K562 (cell line): ENCODE measurements at regions not wholly inside any gene's neighbourhood (a gene's known extent, or its start where the extent isn't known, plus 50 kb on each side); places are given as distances from the start of the nearest gene placed in this dataset.

Experiments used
- ATAC-seq: fragments of 200-7000 bp; cut with Tn5 transposase; 3 replicates; pipeline ENCODE4 v1.9.1; 2020; ENCODE audit warnings: moderate library complexity
- BruUV-seq: library from RNA; stranded (reverse); fragments of 400-500 nt; replicated peaks from 2 replicates; lab custom pipeline; 2021; lab: Mats Ljungman, UMichigan
- CTCF ChIA-PET: fragments of 300-600 bp; formaldehyde crosslinking; extraction: SDS; loops from one replicate; lab custom pipeline; 2021; ENCODE audit warnings: low intra/inter-chr PET ratio; lab: Yijun Ruan, JAX
- POLR2A ChIA-PET: fragments of 300-600, 350-650 bp; sonication (Branson Sonifier 250); formaldehyde crosslinking; extraction: SDS; loops from one replicate; lab custom pipeline; 2021; ENCODE audit warnings: antibody characterized with exemption, inconsistent platforms; lab: Yijun Ruan, JAX
- DNase-seq, 4 experiments: peaks; one replicate each; pipeline versions ENCODE4 v3.0.0 to v3.0.0-alpha.2; 2011 to 2018; ENCODE audit warnings: low spot score in 3 of 4, mixed read lengths in 3 of 4; ENCODE audit errors: extremely low read depth in 1 of 4
- FAIRE-seq: peaks from 2 replicates; lab custom pipeline; 2011; peaks lifted over from hg19 to GRCh38; lab: Jason Lieb, UNC
- H2AFZ ChIP-seq: 2 replicates; pipeline ENCODE4 v1.6.0; 2011; ENCODE audit warnings: low read depth, low read length, control low read depth, inconsistent platforms
- H3K27ac ChIP-seq: fragments of 200-600 bp; 3 replicates; pipeline ENCODE4 v1.8.0; 2011; ENCODE audit warnings: low read depth, mild to moderate bottlenecking, control low read depth, inconsistent platforms, low read length, moderate library complexity, mixed read lengths; ENCODE audit errors: extremely low read depth
- H3K27me3 ChIP-seq, 2 experiments: fragments of 300-600 bp in 1 of 2; 2 replicates in 1 of 2; 3 replicates in 1 of 2; pipeline versions ENCODE4 v1.6.0 to v1.8.0; 2011; ENCODE audit warnings: inconsistent platforms in 2 of 2, low read length in 2 of 2, mild to moderate bottlenecking in 1 of 2, mixed read lengths in 1 of 2, moderate library complexity in 1 of 2; ENCODE audit not compliant: control insufficient read depth in 2 of 2, insufficient read depth in 2 of 2
- H3K36me3 ChIP-seq: fragments of 300-600 bp; 3 replicates; pipeline ENCODE4 v1.8.0; 2011; ENCODE audit warnings: mild to moderate bottlenecking, low read length, inconsistent platforms; ENCODE audit not compliant: control insufficient read depth, insufficient read depth
- H3K4me1 ChIP-seq, 2 experiments: fragments of 200-600 bp in 1 of 2; replicated peaks in 1 of 2; 2 replicates in 1 of 2; 3 replicates in 1 of 2; pipeline versions ENCODE4 v1.5.1 to v1.8.0; 2011; ENCODE audit warnings: inconsistent platforms in 2 of 2, low read length in 2 of 2, mild to moderate bottlenecking in 1 of 2, mixed read lengths in 1 of 2, moderate library complexity in 1 of 2; ENCODE audit not compliant: control insufficient read depth in 2 of 2, insufficient read depth in 2 of 2
- H3K4me2 ChIP-seq: 2 replicates; pipeline ENCODE4 v1.6.1; 2011; ENCODE audit warnings: low read length, control low read depth, inconsistent platforms, mixed read lengths; ENCODE audit not compliant: insufficient read depth
- H3K4me3 ChIP-seq: fragments of 200-600 bp; sonication (generic), shearing (Covaris generic); 2 replicates; pipeline ENCODE4 v1.5.1; 2016; ENCODE audit warnings: control low read depth, inconsistent platforms
- H3K79me2 ChIP-seq: fragments of 200-600 bp; 3 replicates; pipeline ENCODE4 v1.8.0; 2011; ENCODE audit warnings: low read length, inconsistent platforms; ENCODE audit not compliant: control insufficient read depth, insufficient read depth
- H3K9ac ChIP-seq, 2 experiments: 2 replicates each; pipeline versions ENCODE4 v1.6.0 to v1.6.1; 2011; ENCODE audit warnings: low read depth in 2 of 2, low read length in 2 of 2, control low read depth in 1 of 2, inconsistent platforms in 1 of 2, mild to moderate bottlenecking in 1 of 2, mixed read lengths in 1 of 2; ENCODE audit not compliant: insufficient read depth in 1 of 2
- H3K9me1 ChIP-seq: one replicate; pipeline ENCODE4 v1.6.0; 2011; ENCODE audit warnings: inconsistent platforms, mild to moderate bottlenecking, low read length, moderate library complexity; ENCODE audit not compliant: control insufficient read depth, insufficient read depth
- H3K9me3 ChIP-seq: replicated peaks from 2 replicates; pipeline ENCODE4 v1.5.1; 2011; ENCODE audit warnings: low read depth, low read length, inconsistent platforms; ENCODE audit not compliant: control insufficient read depth, insufficient read depth
- H4K20me1 ChIP-seq: replicated peaks from 2 replicates; pipeline ENCODE4 v1.6.1; 2011; ENCODE audit warnings: low read length, inconsistent platforms, mixed read lengths; ENCODE audit not compliant: control insufficient read depth, insufficient read depth
- CBX1 ChIP-seq: sonication (generic); IDR thresholded peaks from 2 replicates; pipeline ENCODE4 v1.6.1; 2016; ENCODE audit warnings: antibody characterized with exemption, low read depth, mild to moderate bottlenecking
- CEBPG ChIP-seq, 3 experiments: fragments of 200-800 bp in 1 of 3; sonication (Bioruptor generic) in 1 of 3; sonication (generic) in 1 of 3; formaldehyde crosslinking in 1 of 3; IDR thresholded peaks in 2 of 3; conservative IDR thresholded peaks in 1 of 3; 2 replicates each; pipeline versions ENCODE4 v1.6.1 to v1.8.0; 2016 to 2022; ENCODE audit warnings: missing compliant biosample characterization in 2 of 3, missing genetic modification characterization in 2 of 3, mild to moderate bottlenecking in 1 of 3, missing genetic modification reagents in 1 of 3
- CHAMP1 ChIP-seq: fragments of 450-650 bp; IDR thresholded peaks from 2 replicates; pipeline ENCODE4 v1.6.1; 2016; ENCODE audit warnings: mild to moderate bottlenecking
- FOXP4 ChIP-seq: sonication (generic); formaldehyde crosslinking; IDR thresholded peaks from 2 replicates; pipeline ENCODE4 v1.8.0; 2022; ENCODE audit warnings: mild to moderate bottlenecking, missing genetic modification reagents, borderline replicate concordance
- MAFF ChIP-seq: IDR thresholded peaks from 2 replicates; pipeline ENCODE4 v1.6.1; 2012; ENCODE audit warnings: low read length, improper control_type of control experiment
- MEF2A ChIP-seq: IDR thresholded peaks from 2 replicates; pipeline ENCODE4 v1.6.1; 2011; ENCODE audit warnings: low read depth, mild to moderate bottlenecking, low read length, moderate library complexity; ENCODE audit not compliant: control insufficient read depth
- NUFIP1 ChIP-seq: fragments of 450-650 bp; IDR thresholded peaks from 2 replicates; pipeline ENCODE4 v1.6.1; 2018; ENCODE audit not compliant: partially characterized antibody
- OTX1 ChIP-seq: fragments of 450-650 bp; formaldehyde crosslinking; IDR thresholded peaks from 2 replicates; pipeline ENCODE4 v1.4.0; 2022; ENCODE audit warnings: mild to moderate bottlenecking
- PTRF ChIP-seq: fragments of 450-650 bp; IDR thresholded peaks from 2 replicates; pipeline ENCODE4 v1.6.1; 2016; ENCODE audit warnings: mild to moderate bottlenecking, missing genetic modification characterization, missing compliant biosample characterization
- TRIM28 ChIP-seq: fragments of 450-650 bp; IDR thresholded peaks from 2 replicates; pipeline ENCODE4 v1.6.1; 2017
- ZBED1 ChIP-seq: IDR thresholded peaks from 2 replicates; pipeline ENCODE4 v1.6.1; 2014
- WGBS: fragments of 100-300 bp; shearing (Covaris generic); methylation state at CpG from one replicate; pipeline ENCODE4 v1.1.6; 2016; ENCODE audit warnings: low coverage, mixed read lengths; ENCODE audit not compliant: insufficient coverage; ENCODE audit errors: missing lambda C conversion rate; 5-methylcytosine and 5-hydroxymethylcytosine counted together
- in situ Hi-C: fragments of 300-500 bp; cut with MboI; formaldehyde crosslinking; loops from 4 replicates; pipeline ENCODE4 v1.15.0; 2018; ENCODE audit warnings: inconsistent platforms, mixed read lengths
- intact Hi-C: fragments of 100-400 bp; cut with micrococcal nuclease; formaldehyde crosslinking; loops from 2 replicates; pipeline ENCODE4 v1.14.2; 2022

- TF ChIP-seq ZBED1, result no peak
- TF ChIP-seq MAFF, result no peak
- TF ChIP-seq NUFIP1, result no peak
These were observed 120.3 kb upstream of the FAT3 start (continued) for GRCh38 chr11:92104349-92104748.

GRCh38 chr11:92101920-92102319, 122.7 kb upstream of the FAT3 start:
- Histone ChIP-seq H2AFZ (no peak overlapping the region), H4K20me1 (no peaks in the 10 kb centered on the region), H3K27ac (no peak overlapping the region), H3K36me3 (no peaks in the 10 kb centered on the region), H3K9me3 (0 out of 2 replicates have a peak, but pooled peaks cover 2% of the 10 kb centered on the region), H3K4me2 (no peak overlapping the region), H3K9me1 (no peaks in the 10 kb centered on the region), H3K79me2 (no peaks in the 10 kb centered on the region), H3K27me3 (no peaks in the 10 kb centered on the region), H3K4me1 (no peaks in the 10 kb centered on the region), H3K9ac (no peak overlapping the region), H3K4me3 (no peak overlapping the region)
- intact Hi-C loops (no loop called here), in situ Hi-C loops (no loop called here)
- BruUV-seq, result no TSS peak
- CTCF ChIA-PET, result no interaction called here
- FAIRE-seq (no peak), DNase-seq (no peak), ATAC-seq (no peak)
- WGBS, result 0% methylated on average over 1 of the region's 1 CpG
- POLR2A ChIA-PET, result no interaction called here
- no peak for TF ChIP-seq TRIM28
- TF ChIP-seq CHAMP1, result no peak
- no peak for TF ChIP-seq OTX1 (CRISPR knock-in tag)
- no peak for TF ChIP-seq FOXP4
- no peak for TF ChIP-seq PTRF (tag)
- TF ChIP-seq MEF2A, result no peak
- no peak for TF ChIP-seq CEBPG (CRISPR knock-in tag; IDR thresholded peaks at IDR 0.05)
- TF ChIP-seq CEBPG (tag; conservative IDR thresholded peaks at IDR 0.05 in 1 of 2, IDR thresholded peaks at IDR 0.05 in 1 of 2), result 0 out of 4 replicates have a peak, but pooled peaks of 1 of the 2 experiments have one; percentile 24
- TF ChIP-seq CBX1, result no peak
